GM23248 (cell line): ENCODE measurements at regions not wholly inside any gene's neighbourhood (a gene's known extent, or its start where the extent isn't known, plus 50 kb on each side); places are given as distances from the start of the nearest gene placed in this dataset.

Source experiments
- DNase-seq: peaks from one replicate; pipeline ENCODE4 v3.0.0-alpha.2; 2015
- H2AFZ ChIP-seq: fragments of 200-600 bp; sonication (generic); 2 replicates; pipeline ENCODE4 v1.6.1; 2016; ENCODE audit warnings: antibody characterized with exemption
- H3F3A ChIP-seq: fragments of 200-600 bp; sonication (generic); 2 replicates; pipeline ENCODE4 v1.6.1; 2016; ENCODE audit warnings: mild to moderate bottlenecking, antibody characterized with exemption, mixed run types; ENCODE audit not compliant: insufficient read depth
- H3K27ac ChIP-seq: fragments of 200-600 bp; sonication (generic); 2 replicates; pipeline ENCODE4 v1.5.1; 2016; ENCODE audit warnings: mild to moderate bottlenecking
- H3K27me3 ChIP-seq: fragments of 200-600 bp; sonication (generic); replicated peaks from 2 replicates; pipeline ENCODE4 v1.6.1; 2016; ENCODE audit warnings: mild to moderate bottlenecking; ENCODE audit not compliant: insufficient read depth
- H3K36me3 ChIP-seq: fragments of 200-600 bp; sonication (generic); 2 replicates; pipeline ENCODE4 v1.6.1; 2016; ENCODE audit warnings: low read depth, mild to moderate bottlenecking
- H3K4me1 ChIP-seq: fragments of 200-600 bp; sonication (generic); 2 replicates; pipeline ENCODE4 v1.6.1; 2016; ENCODE audit warnings: mild to moderate bottlenecking; ENCODE audit not compliant: insufficient read depth
- H3K4me2 ChIP-seq: fragments of 200-600 bp; sonication (generic); one replicate; pipeline ENCODE4 v1.6.1; 2016; ENCODE audit warnings: mild to moderate bottlenecking; ENCODE audit not compliant: unreplicated experiment
- H3K4me3 ChIP-seq: fragments of 200-600 bp; sonication (generic); 2 replicates; pipeline ENCODE4 v1.5.1; 2016; ENCODE audit warnings: mild to moderate bottlenecking
- H3K79me2 ChIP-seq: fragments of 200-600 bp; sonication (generic); 2 replicates; pipeline ENCODE4 v1.6.1; 2016; ENCODE audit warnings: mild to moderate bottlenecking; ENCODE audit not compliant: insufficient read depth
- H3K9ac ChIP-seq: fragments of 200-600 bp; sonication (generic); 2 replicates; pipeline ENCODE4 v1.6.1; 2016; ENCODE audit warnings: mild to moderate bottlenecking
- H3K9me2 ChIP-seq: fragments of 200-600 bp; sonication (generic); 2 replicates; pipeline ENCODE4 v1.6.1; 2016; ENCODE audit warnings: mixed run types, mild to moderate bottlenecking, moderate library complexity; ENCODE audit not compliant: insufficient read depth
- H3K9me3 ChIP-seq: fragments of 200-600 bp; sonication (generic); one replicate; pipeline ENCODE4 v1.6.1; 2017; ENCODE audit warnings: low read depth
- H4K20me1 ChIP-seq: fragments of 200-600 bp; sonication (generic); 2 replicates; pipeline ENCODE4 v1.6.0; 2016; ENCODE audit not compliant: insufficient read depth
- EZH2 ChIP-seq: fragments of 200-600 bp; sonication (generic); IDR thresholded peaks from 2 replicates; pipeline ENCODE4 v1.6.1; 2018; ENCODE audit warnings: antibody characterized with exemption, mild to moderate bottlenecking; ENCODE audit not compliant: insufficient read depth, poor library complexity, severe bottlenecking
- EZH2phosphoT487 ChIP-seq: fragments of 200-600 bp; sonication (generic); IDR thresholded peaks from 2 replicates; pipeline ENCODE4 v1.6.1; 2018; ENCODE audit warnings: antibody characterized with exemption, moderate library complexity, mild to moderate bottlenecking, low read depth; ENCODE audit not compliant: insufficient read depth
- WGBS, 2 experiments: methylation state at CpG; one replicate each; pipeline ENCODE4 v1.1.6; 2015 to 2017; ENCODE audit warnings: low lambda C conversion rate in 2 of 2, low coverage in 1 of 2; ENCODE audit errors: missing lambda C conversion rate in 2 of 2; 5-methylcytosine and 5-hydroxymethylcytosine counted together
- in situ Hi-C: fragments of 300-500 bp; cut with MboI; formaldehyde crosslinking; loops from 2 replicates; pipeline ENCODE4 v1.15.0; 2020

DNA sequence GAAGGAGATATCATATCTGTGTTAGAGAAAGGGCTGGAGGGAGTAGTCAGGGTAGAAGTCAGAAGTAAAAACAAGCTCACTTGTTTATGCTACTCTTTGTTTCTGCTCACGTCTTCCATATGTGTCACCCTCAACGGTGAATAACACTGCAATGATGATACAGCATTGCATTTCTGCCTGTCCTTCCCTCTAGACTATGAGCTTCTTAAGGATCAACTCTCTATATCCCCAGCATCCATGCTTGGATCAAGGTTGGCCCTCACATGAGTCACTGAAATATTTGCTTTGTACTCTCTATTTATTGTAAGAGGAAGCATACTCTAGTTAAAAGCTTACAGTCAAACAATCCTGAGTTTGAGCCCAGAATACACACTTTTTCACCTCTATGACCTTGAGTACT is 406.0 kb downstream of the RFC3 start:
- no peak overlapping the region for H2AFZ ChIP-seq
- 41 to 53% methylated on average over 2 of the region's 2 CpGs for WGBS, 2 experiments

DNA sequence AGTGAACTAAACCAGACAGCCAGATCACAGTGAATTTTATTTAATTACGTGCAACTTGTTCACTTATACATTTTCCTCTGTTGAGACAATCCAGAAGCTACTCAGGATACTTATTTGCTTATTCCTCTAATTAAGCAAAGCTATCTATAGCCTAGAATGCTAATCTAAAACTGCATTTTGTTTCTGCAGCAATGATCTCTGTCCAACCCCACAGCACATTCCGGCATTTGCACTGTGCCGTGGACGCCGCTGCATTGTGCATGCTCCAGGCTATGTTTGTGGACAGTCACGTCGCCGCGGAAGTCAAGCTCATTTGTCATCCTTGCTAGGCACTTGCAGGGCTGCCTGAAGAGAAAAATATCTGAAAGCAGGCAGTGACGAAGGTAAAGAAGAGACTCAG is 406.9 kb downstream of the RFC3 start:
- H3K4me1 ChIP-seq, result no peaks in the 10 kb centered on the region

More for the DNA sequence above, 406.0 kb downstream of the RFC3 start:
- no peaks in the 10 kb centered on the region for H3K27me3 ChIP-seq
- in situ Hi-C loops, result no loop called here
- H3K9me2 ChIP-seq, result no peaks in the 10 kb centered on the region
- no peaks in the 10 kb centered on the region for H3K4me1 ChIP-seq
- no peaks in the 10 kb centered on the region for H3F3A ChIP-seq
- TF ChIP-seq EZH2 (no peak), EZH2phosphoT487 (no peak)
- H4K20me1 ChIP-seq, result no peaks in the 10 kb centered on the region
- no peak overlapping the region for H3K4me2 ChIP-seq
- H3K4me3 ChIP-seq, result no peak overlapping the region
- no peak overlapping the region for H3K9ac ChIP-seq
- no peaks in the 10 kb centered on the region for H3K9me3 ChIP-seq
- H3K27ac ChIP-seq, result no peak overlapping the region
- H3K36me3 ChIP-seq, result no peaks in the 10 kb centered on the region
- H3K79me2 ChIP-seq, result no peaks in the 10 kb centered on the region
- peak; percentile 9 for DNase-seq

DNA sequence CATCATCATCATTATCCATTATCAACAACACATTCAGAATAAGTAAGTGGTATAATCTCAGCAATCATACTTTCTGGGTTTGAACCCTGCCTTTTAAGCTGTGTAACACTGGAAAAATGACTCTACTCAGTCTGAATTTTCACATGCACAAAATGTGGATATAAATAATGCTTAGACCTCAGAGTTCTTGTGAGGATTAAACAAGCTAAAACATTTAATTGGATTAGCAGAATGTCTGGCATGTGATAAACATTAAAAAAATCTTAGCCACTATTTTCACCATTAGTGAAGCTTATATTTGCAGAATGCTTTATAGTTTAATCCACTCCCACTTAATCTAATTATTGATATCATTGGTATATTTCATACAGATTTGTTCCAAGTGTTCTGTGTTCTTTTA is 412.3 kb downstream of the RFC3 start:
- Histone ChIP-seq H3K9ac (no peak overlapping the region), H3K36me3 (no peaks in the 10 kb centered on the region), H3K4me2 (no peak overlapping the region), H3K4me3 (no peak overlapping the region), H3K4me1 (no peaks in the 10 kb centered on the region), H4K20me1 (no peaks in the 10 kb centered on the region), H3K9me2 (no peaks in the 10 kb centered on the region), H3K27me3 (no peaks in the 10 kb centered on the region), H3K27ac (no peak overlapping the region), H3K79me2 (no peaks in the 10 kb centered on the region), H3F3A (no peaks in the 10 kb centered on the region), H3K9me3 (no peaks in the 10 kb centered on the region), H2AFZ (no peak overlapping the region)
- DNase-seq, result no peak
- in situ Hi-C loops, result no loop called here
- TF ChIP-seq EZH2 (no peak), EZH2phosphoT487 (no peak)

More for the DNA sequence above, 406.9 kb downstream of the RFC3 start:
- Histone ChIP-seq H3K4me3 (no peak overlapping the region), H3F3A (no peaks in the 10 kb centered on the region), H4K20me1 (no peaks in the 10 kb centered on the region), H3K9me2 (no peaks in the 10 kb centered on the region), H3K27me3 (no peaks in the 10 kb centered on the region), H2AFZ (no peak overlapping the region), H3K4me2 (no peak overlapping the region), H3K27ac (no peak overlapping the region), H3K36me3 (no peaks in the 10 kb centered on the region), H3K79me2 (no peaks in the 10 kb centered on the region), H3K9ac (no peak overlapping the region), H3K9me3 (no peaks in the 10 kb centered on the region)
- in situ Hi-C loops, result no loop called here
- WGBS, 2 experiments, result 82 to 87% methylated on average over 10 of the region's 10 CpGs
- no peak for DNase-seq
- TF ChIP-seq EZH2phosphoT487 (no peak), EZH2 (no peak)

- Histone ChIP-seq H3K9ac (no peak overlapping the region), H3K27me3 (no peaks in the 10 kb centered on the region), H4K20me1 (no peaks in the 10 kb centered on the region), H3K9me2 (no peaks in the 10 kb centered on the region), H3F3A (no peaks in the 10 kb centered on the region), H2AFZ (peak overlapping the region; percentile 46), H3K4me2 (no peak overlapping the region), H3K36me3 (no peaks in the 10 kb centered on the region), H3K4me3 (no peak overlapping the region), H3K79me2 (no peaks in the 10 kb centered on the region), H3K27ac (no peak overlapping the region), H3K9me3 (no peaks in the 10 kb centered on the region), H3K4me1 (peaks cover 11% of the 10 kb centered on the region; the same call in 1 of the 2 replicates)
- in situ Hi-C loops, result no loop called here
- DNase-seq, result peak; percentile 23
- WGBS, 2 experiments, result 12 to 14% methylated on average over 5 of the region's 5 CpGs
- no peak for TF ChIP-seq EZH2
- TF ChIP-seq EZH2phosphoT487, result no peak
These were observed 423.4 kb downstream of the RFC3 start for GRCh38 chr13:34241332-34241731.

GRCh38 chr13:34243403-34243802 is 425.5 kb downstream of the RFC3 start:
- Histone ChIP-seq H3K9me2 (no peaks in the 10 kb centered on the region), H3K4me2 (no peak overlapping the region), H3K27ac (no peak overlapping the region), H3K27me3 (no peaks in the 10 kb centered on the region), H3K36me3 (no peaks in the 10 kb centered on the region), H3F3A (no peaks in the 10 kb centered on the region), H3K79me2 (no peaks in the 10 kb centered on the region), H3K4me3 (no peak overlapping the region), H2AFZ (no peak overlapping the region), H3K9me3 (no peaks in the 10 kb centered on the region), H3K9ac (no peak overlapping the region), H3K4me1 (peaks cover 11% of the 10 kb centered on the region; the same call in 1 of the 2 replicates), H4K20me1 (no peaks in the 10 kb centered on the region)
- WGBS, 2 experiments, result 27 to 31% methylated on average over 3 of the region's 3 CpGs
- no peak for DNase-seq
- TF ChIP-seq EZH2phosphoT487 (no peak), EZH2 (no peak)
- in situ Hi-C loops, result no loop called here
